GM19372 (cell line): ENCODE measurements at regions not wholly inside any gene's neighbourhood (a gene's known extent, or its start where the extent isn't known, plus 50 kb on each side); places are given as distances from the start of the nearest gene placed in this dataset.

Experiments used
- ATAC-seq: cut with Tn5 transposase; IDR thresholded peaks from one replicate; pipeline ENCODE4 v1.9.1; 2021; ENCODE audit warnings: mild to moderate bottlenecking, low read depth, moderate library complexity; ENCODE audit not compliant: unreplicated experiment

DNA sequence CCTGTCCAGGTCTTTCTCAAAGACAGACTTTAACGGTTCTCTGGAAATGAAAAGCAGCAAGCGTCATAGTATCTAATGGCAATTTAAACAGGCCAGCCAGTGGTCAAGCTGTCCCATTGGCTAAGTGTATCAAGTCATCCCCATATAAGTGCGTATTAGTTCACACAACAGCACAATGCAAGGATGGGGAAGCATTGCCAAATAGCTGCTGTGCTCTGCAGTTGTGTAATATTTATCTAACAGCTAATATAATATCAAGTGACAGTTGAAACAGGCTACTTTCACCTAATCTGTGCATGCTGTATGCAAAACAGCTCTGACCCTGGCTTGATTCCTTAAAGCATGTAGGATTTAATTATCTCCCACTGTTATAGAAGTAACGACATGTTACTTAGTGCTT, 134.8 kb upstream of the PPARGC1A start:
- no peak for ATAC-seq

DNA sequence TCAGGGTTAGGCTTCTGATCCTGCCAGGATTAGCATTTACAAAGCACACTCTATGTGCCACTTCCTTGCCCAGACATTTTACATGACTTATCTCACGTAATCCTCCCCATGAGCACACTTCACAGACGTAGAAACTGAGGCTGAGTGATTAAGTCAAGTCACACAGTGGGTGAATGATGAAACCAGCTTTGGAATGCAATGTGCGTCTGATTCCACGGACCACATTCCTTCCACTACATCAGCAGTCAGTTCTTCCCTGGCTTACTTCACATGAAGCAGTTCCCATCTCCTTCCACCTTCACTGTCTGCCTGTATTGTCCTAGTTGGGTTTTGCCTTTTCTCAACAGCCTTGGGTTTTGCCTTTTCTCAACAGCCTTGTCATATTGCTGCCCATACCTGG, 134.3 kb upstream of the PPARGC1A start:
- ATAC-seq = no peak

DNA sequence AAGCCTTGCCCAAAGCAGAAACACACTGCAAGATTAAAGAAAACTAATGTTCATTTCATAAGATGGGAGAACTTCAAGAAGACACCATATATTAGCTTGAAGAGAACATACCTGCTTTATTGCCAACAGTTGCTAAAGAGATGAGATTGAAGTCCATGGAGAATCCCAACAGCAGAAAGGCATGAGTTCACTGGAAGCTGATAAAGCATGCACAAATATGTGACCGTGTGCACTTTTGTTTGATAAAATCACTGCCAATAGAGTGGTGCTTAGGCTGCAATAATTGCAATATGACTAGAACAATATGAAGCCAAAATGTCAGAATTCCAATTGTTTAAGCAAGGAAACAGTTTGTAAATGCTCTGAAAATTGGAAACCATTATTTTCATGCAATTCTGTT, 125.9 kb upstream of the PPARGC1A start:
- no peak for ATAC-seq

DNA sequence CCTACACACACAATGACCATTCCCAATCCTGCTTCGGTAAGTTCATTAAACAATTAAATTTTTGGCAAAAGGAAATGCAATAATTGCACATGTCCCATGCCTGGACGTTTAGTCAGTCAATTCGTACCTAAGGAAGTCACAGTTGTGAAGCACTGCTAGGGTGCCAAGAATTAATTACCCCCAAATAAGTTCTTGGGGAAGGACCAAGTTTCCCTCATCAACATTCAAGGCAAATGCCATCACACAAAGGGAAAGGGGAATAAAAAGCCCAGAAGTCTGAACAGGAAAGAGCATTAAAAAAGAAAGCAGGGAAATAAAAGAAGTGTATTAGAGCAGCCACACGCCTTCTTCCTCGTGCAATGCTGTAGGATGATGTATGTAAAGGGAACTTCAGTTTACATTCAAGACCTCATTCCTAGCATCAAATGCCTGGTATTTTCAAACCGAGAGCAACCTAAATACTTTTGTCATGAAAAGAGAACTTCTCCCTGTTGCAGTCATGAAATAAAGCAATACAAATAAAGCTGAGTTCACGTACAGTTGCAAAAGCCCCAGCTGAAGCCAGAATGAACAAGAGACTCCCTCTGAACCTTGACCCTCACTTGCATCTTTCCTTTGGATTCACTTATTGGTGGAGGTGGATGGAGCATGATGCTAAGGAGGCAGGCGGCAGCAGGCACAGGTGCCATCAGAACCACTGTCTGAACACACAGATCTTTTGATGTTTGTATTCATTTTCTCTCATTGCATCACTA, 124.0 kb upstream of the PPARGC1A start:
- ATAC-seq = no peak

DNA sequence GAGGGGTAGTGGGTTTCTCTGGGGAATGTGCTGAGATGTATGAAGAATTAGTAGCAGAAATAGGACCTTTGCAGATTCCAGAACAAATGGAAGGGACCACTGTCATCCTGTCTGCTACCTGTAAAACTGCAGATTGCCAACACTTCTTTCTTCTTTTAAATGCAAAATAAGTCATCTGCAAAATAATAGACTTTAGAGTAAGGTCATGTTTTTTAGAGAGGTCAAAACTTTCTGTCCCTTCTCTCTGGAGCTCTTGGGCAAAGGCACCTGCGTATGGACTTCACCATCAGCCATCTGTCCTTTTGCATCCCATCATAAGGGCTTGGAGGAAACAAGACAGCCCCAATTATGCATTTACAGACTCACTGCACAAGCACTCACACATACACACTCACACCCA, 121.1 kb upstream of the PPARGC1A start:
- ATAC-seq = no peak

DNA sequence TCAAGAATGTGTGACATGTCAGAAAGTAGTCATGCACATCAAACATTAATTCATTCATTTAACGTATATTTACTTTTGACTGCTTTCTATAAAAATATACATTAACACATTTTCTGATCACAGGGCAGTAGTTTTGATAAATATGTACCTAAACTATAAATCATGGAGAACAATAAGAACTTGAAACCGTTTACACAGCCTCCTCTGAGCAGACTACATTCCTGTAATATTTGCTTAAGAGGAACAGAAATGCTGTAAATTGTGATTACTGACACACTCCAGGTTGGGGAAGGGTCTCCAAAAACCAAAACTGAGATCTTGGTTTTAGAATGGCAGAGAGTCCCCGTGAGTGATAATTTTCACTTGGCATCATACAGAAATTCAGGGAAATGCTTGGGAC, 120.7 kb upstream of the PPARGC1A start:
- ATAC-seq = no peak

DNA sequence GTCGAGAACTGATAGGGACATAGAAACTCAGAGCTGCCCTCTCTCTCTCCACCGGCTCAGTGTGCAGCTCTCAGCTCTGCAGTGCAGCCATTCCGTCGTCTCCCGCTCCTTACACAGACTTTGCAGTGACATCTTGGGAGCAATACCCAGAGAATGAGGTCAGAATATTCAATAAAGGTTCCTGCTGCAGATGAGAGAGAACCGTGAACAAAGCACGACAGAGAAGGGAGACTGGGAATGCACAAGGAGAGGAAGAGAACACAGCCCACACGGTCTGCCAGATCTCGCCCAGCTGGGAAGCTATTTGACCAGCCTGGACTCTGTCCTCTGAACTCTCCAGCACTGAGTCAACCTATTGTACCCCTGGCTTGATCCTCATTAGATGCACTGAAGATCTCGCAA, 118.0 kb upstream of the PPARGC1A start:
- ATAC-seq = no peak

DNA sequence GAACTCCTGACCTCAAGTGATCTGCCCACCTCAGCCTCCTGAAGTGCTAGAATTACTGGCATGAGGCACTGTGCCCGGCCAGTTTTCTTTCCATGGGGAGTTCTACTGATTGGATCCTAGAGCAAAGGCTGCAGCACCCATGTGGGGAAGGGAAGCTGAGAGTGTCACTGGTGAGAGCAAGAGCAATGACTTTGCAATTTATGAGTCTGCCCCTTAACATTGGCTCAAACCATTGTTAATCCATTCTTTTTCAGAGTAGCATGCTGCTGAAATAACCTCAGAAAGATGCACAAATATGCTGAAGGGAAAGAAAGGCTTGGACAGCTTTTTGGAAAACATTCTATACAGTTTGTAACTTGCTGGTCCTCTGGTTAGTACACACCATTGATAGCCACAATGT, 116.4 kb upstream of the PPARGC1A start:
- ATAC-seq = no peak

DNA sequence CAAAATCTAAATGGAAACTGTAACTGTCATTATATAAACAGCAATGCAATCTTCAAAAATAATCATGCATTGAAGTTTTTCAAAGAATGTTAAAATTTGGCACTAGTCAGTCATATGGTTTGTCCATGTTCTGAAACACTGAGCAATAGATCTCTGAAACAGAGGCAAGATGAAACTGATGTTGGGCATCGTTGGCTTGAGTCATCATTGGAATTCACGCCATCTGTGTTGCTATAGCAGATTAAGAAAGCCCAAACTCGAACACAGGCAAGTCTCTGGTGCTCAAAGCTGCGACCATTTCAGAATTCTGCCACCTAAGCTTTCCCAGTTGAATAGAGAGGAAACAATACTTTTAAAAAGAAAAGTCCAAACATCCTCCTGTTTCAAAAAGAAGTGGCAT, 114.1 kb upstream of the PPARGC1A start:
- ATAC-seq = no peak

DNA sequence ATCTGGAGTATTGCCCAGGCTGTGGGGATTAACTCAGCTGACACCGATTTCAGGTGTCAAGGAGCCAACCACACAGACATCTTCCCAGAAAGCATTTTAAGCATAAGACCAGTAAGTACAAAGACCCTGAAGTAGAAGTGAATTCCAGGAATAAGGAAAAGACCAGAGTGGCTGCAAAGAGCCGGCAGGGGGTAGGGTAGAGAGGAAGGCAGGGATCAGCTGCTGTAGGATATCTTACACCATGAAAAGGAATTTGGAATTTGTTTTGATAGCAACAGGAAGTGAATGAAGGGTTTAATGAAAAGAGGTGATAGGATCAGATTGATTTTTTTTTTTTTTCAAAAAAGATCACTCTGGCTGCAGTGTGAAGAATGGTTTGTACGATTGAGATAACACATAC, 113.6 kb upstream of the PPARGC1A start:
- ATAC-seq = no peak

DNA sequence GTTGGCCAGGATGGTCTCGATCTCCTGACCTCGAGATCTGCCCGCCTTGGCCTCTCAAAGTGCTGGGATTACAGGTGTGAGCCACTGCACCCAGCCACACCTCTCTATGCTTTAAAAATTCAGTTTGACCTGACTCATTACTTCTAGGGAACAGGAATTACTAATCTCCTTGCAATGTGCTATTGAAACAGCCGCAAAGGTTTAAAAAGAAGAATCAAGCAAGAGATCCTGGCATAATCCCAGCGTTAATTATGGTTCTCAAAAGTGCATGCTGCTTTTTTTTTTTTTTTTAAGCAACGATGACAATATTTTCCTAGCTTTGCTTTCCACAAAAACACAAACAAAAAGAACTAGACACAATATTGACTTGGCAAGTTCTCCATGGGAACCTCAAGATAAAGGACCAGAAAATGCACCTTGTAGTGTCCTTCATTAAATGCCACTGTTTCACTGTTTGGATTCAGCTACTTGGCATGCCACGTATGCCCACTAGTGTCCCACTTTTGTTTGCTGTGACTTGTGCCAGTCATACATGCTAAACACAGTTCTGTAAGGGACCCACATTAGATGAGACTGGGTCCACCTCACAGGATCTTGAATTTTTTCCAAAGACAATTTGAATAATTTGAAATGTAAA, 112.6 kb upstream of the PPARGC1A start:
- no peak for ATAC-seq

DNA sequence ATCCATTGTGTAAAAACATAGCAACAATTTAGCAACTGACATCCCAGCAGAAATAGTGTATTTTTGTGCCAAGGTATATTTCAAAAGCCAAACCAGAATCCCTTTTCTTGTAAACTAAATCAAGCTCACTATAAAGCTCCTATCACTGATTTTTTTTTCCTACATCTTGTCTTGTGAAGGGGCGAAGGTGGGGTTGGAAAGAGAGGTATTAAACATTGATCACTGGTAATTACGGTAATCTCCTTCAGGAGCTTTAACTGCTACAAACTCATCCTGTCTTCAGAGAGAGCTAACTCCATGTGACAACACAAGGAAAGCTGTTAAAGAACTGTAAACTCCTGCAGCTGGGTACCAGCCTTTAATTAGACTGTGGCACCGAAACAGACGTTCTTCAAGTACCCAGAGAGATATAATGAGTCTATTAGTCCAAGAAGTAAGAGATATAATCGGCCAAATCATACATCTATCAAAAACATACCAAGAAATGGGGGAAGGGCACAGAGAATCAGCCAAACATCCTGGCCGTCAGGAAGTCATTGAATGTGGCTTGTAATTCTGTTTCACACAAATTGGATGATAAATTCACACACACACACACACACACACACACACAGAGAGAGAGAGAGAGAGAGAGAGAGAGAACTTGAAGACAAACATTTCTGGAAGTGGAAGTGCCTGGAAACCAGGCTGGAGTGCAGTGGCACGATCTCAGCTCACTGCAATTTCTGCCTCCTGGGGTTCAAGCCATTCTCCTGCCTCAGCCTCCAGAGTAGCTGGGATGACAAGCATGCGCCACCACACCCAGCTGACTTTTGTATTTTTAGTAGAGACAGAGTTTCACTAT, 111.9 kb upstream of the PPARGC1A start:
- ATAC-seq = no peak

DNA sequence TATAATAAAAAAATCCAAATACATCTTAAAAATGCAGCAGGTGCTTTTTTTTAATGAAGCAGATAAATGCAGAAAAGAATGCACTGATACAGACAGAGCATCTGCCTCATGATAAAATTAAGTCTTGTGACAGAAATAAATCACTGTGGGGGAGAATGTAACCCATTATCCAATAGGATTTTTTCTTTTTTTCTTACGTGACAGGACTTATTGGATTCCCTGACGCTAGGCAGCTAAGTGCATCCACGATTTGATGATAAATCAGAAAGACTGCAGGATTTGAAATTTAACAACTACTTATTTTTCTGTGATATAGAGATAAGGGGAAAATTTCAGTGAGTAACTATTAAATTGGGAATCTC, 110.6 kb upstream of the PPARGC1A start:
- no peak for ATAC-seq

DNA sequence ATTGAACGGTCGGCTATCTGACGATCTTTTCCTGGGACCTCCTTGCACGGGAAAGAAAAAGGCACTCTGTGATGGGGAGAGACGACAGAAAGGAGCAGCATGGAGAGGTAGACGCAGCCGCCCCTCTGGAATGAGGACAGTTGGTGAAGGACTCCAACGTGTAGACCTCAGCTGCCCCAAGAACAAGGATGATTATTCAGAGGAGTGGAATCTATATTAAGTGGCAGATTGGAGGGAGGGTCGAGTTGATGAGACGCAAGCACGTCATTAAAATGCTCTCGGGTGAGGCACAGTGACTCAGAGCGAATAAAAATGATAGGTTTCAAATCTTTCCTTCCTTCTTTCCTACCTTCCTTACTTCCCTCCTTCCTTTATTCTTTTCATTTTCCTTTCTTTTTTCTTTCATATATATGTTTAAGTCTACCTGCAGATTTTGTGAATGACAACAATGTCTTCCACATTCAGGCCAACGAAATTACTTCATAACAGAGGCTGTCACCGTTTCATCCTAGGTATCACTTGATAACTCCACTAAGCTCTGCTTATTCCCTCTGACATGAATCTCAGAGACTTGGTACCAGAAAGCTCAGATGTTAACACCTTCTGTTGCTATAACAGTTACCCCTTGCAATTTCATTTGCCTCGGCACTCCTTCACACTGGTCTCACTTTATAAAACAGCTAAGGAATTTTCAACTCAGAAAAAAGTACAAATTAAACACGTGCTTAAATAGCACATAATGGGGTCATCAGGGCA, 110.0 kb upstream of the PPARGC1A start:
- ATAC-seq = no peak

DNA sequence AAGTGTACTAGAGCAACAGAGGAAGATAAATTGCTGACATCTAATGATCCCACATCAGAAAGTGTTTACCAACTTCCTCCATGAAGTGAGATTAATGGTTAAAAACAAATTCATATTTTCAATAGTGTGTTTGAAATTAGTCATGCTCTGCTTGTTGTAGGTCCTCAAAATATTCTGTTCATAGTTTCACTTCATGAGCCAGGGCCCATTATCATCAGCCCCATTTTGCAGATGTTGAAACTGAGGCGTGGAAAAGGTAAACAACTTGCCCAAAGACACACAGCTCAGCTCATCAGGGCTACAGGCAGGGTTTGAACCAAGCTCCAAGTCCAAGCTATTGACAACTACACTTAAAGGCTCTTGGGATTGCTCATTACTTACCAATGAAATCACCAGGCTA, 103.5 kb upstream of the PPARGC1A start:
- no peak for ATAC-seq

DNA sequence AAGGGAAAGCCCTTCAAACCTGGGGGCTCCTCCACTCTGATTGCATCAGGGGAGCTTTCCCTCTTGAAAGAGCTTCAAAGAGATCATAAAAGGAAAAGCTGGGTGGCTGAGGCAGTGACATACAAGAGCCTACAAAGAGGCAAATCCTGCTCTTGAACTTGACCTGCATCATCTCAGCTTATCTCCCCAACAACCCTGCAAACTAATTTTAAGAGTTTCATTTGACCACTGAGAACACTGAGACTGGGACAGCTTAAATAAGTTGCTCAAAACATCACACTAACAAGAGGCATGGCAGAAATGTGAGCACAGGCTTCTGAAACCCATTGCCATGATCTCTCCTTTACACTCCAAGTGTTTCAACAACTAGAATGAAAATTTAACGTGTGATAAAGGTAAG, 101.6 kb upstream of the PPARGC1A start:
- no peak for ATAC-seq

DNA sequence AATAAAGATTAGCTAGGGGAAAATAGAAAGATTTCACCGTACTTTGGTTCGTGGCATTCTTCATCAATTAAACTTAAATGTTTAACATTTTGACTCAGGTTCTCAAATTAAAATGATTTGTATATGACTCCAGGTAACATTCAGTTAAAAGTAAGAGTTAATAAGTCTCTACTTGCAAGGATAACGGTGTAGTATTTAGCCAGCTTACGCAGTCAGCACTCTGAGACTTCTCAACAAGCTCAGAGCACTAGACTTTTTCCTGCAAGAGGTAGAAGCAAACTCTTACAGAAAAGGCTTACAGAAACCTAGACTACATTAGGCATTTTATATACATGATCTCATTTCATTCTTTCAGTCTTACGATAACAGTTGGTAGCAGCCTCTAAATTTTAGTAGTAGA, 96.4 kb upstream of the PPARGC1A start:
- no peak for ATAC-seq

DNA sequence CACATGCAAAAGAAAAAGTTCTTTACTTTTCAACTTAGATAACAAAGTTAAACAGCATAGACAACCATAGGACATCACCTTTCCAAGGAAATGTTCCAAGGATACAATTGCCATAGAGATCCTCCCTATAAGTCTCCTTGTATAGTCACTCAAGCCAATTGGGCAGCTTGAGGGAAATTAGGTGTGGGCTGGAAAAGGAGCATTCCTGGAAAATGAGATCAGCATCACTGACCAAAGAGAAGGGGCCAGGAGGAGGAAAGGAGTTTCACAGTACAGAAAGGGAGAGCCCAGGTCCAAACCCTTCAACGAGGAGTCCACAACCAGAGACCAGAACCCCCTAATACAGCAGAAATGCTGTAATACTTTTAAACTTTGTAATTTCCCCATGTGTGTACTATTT, 91.5 kb upstream of the PPARGC1A start:
- no peak for ATAC-seq

DNA sequence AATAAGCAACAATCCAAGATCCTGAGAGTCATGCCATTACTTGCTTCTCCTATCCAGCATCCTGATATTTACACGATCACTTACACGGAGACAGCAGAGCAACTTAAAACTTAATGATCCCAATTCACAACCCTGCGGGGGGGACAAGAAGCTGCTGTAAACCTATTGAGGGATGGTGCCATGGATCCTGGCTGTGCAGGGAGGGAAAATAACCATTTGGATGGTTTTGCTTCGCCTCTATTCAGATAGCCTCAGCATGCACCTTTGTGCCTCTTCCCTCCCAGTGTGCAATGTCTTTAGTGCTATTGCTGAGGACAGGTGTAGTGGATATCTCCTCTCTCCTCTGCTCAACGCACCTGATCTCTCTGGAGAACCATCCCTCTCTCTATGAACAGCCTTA, 89.7 kb upstream of the PPARGC1A start:
- no peak for ATAC-seq

DNA sequence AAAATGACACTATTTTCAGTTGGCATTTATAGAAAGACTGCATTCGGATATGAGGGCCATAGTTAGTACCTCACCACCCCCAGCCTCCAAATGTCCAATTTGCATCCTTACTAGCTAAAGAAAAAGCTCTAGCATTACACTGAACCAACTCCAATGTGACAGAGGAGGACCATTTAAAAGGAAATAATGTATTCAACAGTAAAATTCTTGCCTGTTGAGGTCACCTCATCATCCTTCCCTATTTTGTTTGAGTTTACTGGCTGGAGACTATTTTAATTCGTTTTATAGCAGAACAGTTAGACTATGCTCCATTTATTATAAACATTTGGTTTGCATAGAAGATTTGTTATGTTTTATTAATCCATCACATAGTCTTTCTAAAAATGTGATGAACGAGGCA, 88.2 kb upstream of the PPARGC1A start:
- ATAC-seq = no peak

DNA sequence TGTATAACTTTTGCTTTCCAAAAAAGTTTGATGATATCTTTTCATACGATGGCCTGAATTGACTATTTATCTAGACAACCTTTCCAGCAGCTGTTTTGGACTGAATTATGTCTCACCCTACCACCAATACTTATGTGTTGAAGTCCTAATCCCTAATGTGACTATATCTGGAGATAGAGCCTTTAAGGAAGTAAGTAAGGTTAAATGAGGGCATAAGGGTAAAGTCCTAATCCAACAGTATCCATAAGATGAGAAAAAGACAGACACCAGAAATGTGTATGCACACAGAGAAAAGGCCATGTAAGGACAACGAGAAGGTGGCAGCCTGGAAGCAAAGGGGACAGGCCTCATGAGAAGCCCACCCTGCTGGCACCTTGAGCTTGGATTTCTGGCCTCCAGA, 86.6 kb upstream of the PPARGC1A start:
- no peak for ATAC-seq
